Keratinocyte (primary cell): ENCODE measurements at regions not wholly inside any gene's neighbourhood (a gene's known extent, or its start where the extent isn't known, plus 50 kb on each side); places are given as distances from the start of the nearest gene placed in this dataset.

Experiments used
- CTCF ChIP-seq, 3 experiments: IDR thresholded peaks in 1 of 3; conservative IDR thresholded peaks in 1 of 3; optimal IDR thresholded peaks in 1 of 3; 2 replicates in 2 of 3; 3 replicates in 1 of 3; pipeline versions ENCODE3 to v1.5.1; 2011; ENCODE audit warnings: low read length in 3 of 3, mild to moderate bottlenecking in 3 of 3, moderate library complexity in 2 of 3, control low read depth in 1 of 3, inconsistent platforms in 1 of 3; ENCODE audit not compliant: insufficient read depth in 2 of 3; ENCODE audit errors: extremely low read depth in 1 of 3
- EZH2 ChIP-seq: IDR thresholded peaks from one replicate; pipeline ENCODE4 v1.6.1; 2012; ENCODE audit warnings: inconsistent platforms, mild to moderate bottlenecking, low read length, moderate library complexity

GRCh38 chr10:111410740-111411139 is 333.9 kb downstream of the ADRA2A start:
- TF ChIP-seq CTCF (optimal IDR thresholded peaks at IDR 0.05 in 1 of 3, IDR thresholded peaks at IDR 0.05 in 1 of 3, conservative IDR thresholded peaks at IDR 0.05 in 1 of 3; ENCODE audit: extremely low read depth in 1 of 3, insufficient read depth in 2 of 3, low read length in 3 of 3) (no peak), EZH2 (no peak)
